MCF 10A (cell line): ENCODE measurements at regions not wholly inside any gene's neighbourhood (a gene's known extent, or its start where the extent isn't known, plus 50 kb on each side); places are given as distances from the start of the nearest gene placed in this dataset.
A peak's percentile ranks its signal among the peaks of the same experiment; 100 is the strongest.
"Not testable (repeated sequence)": the region's sequence is repeated elsewhere in the genome, so short reads cannot be mapped to it uniquely, and the experiment has no call there.

Experiments used
- BruUV-seq: library from RNA; stranded (reverse); fragments of 400-500 nt; replicated peaks from 2 replicates; lab custom pipeline; 2021; lab: Mats Ljungman, UMichigan
- CTCF ChIA-PET: fragments of 300-600 bp; sonication (Branson Sonifier 250); formaldehyde crosslinking; extraction: SDS; loops from one replicate; lab custom pipeline; 2021; ENCODE audit warnings: antibody characterized with exemption, inconsistent platforms; lab: Yijun Ruan, JAX
- POLR2A ChIA-PET: fragments of 300-600, 350-650 bp; sonication (Branson Sonifier 250); formaldehyde crosslinking; extraction: SDS; loops from one replicate; lab custom pipeline; 2020; ENCODE audit warnings: antibody characterized with exemption, inconsistent platforms; lab: Yijun Ruan, JAX
- DNase-seq: peaks from one replicate; pipeline ENCODE4 v3.0.0-alpha.2; 2018; ENCODE audit not compliant: unreplicated experiment
- H3K27ac Mint-ChIP-seq: one replicate; pipeline ENCODE4 v1.8.0; 2022; ENCODE audit warnings: mild to moderate bottlenecking, low read depth, mixed read lengths; ENCODE audit not compliant: unreplicated experiment
- H3K27me3 Mint-ChIP-seq: one replicate; pipeline ENCODE4 v1.8.0; 2022; ENCODE audit warnings: mixed read lengths; ENCODE audit not compliant: insufficient read depth, unreplicated experiment
- H3K36me3 Mint-ChIP-seq: one replicate; pipeline ENCODE4 v1.8.0; 2022; ENCODE audit warnings: mild to moderate bottlenecking, moderate library complexity, mixed read lengths; ENCODE audit not compliant: insufficient read depth, unreplicated experiment
- H3K4me1 Mint-ChIP-seq: one replicate; pipeline ENCODE4 v1.8.0; 2022; ENCODE audit warnings: mixed read lengths; ENCODE audit not compliant: insufficient read depth, unreplicated experiment
- H3K4me3 Mint-ChIP-seq: one replicate; pipeline ENCODE4 v1.8.0; 2022; ENCODE audit warnings: mild to moderate bottlenecking, moderate library complexity, mixed read lengths; ENCODE audit not compliant: unreplicated experiment
- H3K9me3 Mint-ChIP-seq: one replicate; pipeline ENCODE4 v1.8.0; 2022; ENCODE audit warnings: mixed read lengths; ENCODE audit not compliant: unreplicated experiment
- intact Hi-C: fragments of 100-400 bp; cut with micrococcal nuclease; formaldehyde crosslinking; loops from 2 replicates; pipeline ENCODE4 v1.14.1; 2022
- TF ChIP-seq, protein P1 (sequence below): fragments of 200-600 bp; IDR thresholded peaks from one replicate; pipeline ENCODE4 v1.8.0; 2022; ENCODE audit warnings: antibody characterized with exemption, mild to moderate bottlenecking; ENCODE audit not compliant: unreplicated experiment

DNA sequence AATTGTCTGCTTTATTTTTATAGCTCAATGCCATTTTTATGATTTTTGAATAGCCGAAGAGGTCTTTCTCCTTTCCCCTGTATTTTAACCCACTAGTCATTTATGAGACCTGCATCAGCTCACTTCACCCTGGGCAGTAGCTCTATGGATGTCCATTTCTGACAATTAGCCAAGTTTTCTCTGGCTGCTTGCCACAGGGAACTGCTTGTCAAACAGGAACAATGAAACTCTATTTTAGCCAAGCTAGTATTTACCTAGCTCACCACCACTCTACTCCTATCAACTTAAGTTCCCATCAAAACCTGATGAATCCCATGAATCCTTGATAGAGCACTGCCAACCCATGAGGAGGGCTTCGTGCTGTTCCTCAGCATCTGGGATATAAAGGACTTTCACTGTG lies 406.7 kb downstream of the RWDD3 start:
- no peaks in the 10 kb centered on the region for H3K27me3 Mint-ChIP-seq
- DNase-seq: peak; percentile 64
- TF ChIP-seq, protein P1, sequence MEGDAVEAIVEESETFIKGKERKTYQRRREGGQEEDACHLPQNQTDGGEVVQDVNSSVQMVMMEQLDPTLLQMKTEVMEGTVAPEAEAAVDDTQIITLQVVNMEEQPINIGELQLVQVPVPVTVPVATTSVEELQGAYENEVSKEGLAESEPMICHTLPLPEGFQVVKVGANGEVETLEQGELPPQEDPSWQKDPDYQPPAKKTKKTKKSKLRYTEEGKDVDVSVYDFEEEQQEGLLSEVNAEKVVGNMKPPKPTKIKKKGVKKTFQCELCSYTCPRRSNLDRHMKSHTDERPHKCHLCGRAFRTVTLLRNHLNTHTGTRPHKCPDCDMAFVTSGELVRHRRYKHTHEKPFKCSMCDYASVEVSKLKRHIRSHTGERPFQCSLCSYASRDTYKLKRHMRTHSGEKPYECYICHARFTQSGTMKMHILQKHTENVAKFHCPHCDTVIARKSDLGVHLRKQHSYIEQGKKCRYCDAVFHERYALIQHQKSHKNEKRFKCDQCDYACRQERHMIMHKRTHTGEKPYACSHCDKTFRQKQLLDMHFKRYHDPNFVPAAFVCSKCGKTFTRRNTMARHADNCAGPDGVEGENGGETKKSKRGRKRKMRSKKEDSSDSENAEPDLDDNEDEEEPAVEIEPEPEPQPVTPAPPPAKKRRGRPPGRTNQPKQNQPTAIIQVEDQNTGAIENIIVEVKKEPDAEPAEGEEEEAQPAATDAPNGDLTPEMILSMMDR: no peak
- CTCF ChIA-PET: interaction anchor here (0.7 kb wide), 2 partner anchors 210 to 259 kb away, joined by 3 read pairs; no protein-coding TSS in a partner anchor
- no peaks in the 10 kb centered on the region for H3K9me3 Mint-ChIP-seq
- POLR2A ChIA-PET: interaction anchor here (1.2 kb wide), 1 partner anchor 10 kb away, joined by 5 read pairs; no protein-coding TSS in a partner anchor
- intact Hi-C loops: no loop called here
- no TSS peak for BruUV-seq
- no peak overlapping the region for H3K4me3 Mint-ChIP-seq
- no peak overlapping the region for H3K27ac Mint-ChIP-seq
- peaks cover 9% of the 10 kb centered on the region for H3K4me1 Mint-ChIP-seq
- peaks cover 6% of the 10 kb centered on the region for H3K36me3 Mint-ChIP-seq

DNA sequence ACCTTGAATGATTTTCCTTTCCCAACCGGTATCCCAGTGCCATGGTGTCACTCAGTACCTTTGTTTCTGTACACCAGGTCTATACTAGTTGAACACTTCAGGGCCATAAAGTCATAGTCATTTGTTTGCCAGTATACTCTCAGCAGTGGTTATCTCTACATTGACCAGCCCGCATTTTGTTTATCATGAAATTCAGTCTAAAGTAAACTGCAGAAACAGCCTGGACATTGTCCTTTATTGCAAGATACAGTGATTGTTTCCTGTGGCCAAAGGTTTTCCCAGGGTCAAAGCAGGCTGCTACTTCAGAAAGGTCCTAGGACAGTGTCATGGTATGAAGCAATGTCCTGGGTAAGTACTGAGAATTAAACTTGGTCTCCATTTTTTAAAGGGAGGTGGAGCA lies 407.4 kb downstream of the RWDD3 start:
- ChIA-PET POLR2A (no interaction called here), CTCF (no interaction called here)
- BruUV-seq: no TSS peak
- no peaks in the 10 kb centered on the region for H3K27me3 Mint-ChIP-seq
- no peak for DNase-seq
- intact Hi-C loops: no loop called here
- H3K4me3 Mint-ChIP-seq: no peak overlapping the region
- no peaks in the 10 kb centered on the region for H3K9me3 Mint-ChIP-seq
- TF ChIP-seq, protein P1: no peak
- no peak overlapping the region for H3K27ac Mint-ChIP-seq
- peaks cover 9% of the 10 kb centered on the region for H3K4me1 Mint-ChIP-seq
- H3K36me3 Mint-ChIP-seq: peaks cover 2% of the 10 kb centered on the region

DNA sequence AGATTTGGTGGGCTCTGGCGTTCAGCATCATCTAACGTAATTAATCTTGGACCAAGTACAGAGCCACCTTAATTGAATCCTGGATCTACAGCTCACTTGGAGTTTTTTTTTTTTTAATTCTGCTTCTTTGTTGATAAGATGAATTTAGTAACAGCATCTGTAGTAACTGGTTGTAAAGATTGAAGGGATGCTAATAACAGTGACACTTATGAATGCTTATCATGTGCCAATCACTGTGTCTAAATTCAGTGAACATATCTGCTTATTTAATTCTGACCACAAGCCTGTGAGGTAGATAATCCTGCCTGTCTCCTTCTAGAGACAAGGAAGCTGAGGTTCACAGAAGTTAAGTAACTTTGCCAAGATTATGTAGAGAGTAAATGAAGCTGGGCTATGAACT lies 408.0 kb downstream of the RWDD3 start:
- no TSS peak for BruUV-seq
- Mint-ChIP-seq H3K27me3 (no peaks in the 10 kb centered on the region), H3K4me1 (peaks cover 9% of the 10 kb centered on the region), H3K27ac (no peak overlapping the region), H3K9me3 (peaks cover 5% of the 10 kb centered on the region), H3K4me3 (no peak overlapping the region), H3K36me3 (no peaks in the 10 kb centered on the region)
- DNase-seq: no peak
- ChIA-PET POLR2A (no interaction called here), CTCF (no interaction called here)
- intact Hi-C loops: no loop called here
- TF ChIP-seq, protein P1: no peak

DNA sequence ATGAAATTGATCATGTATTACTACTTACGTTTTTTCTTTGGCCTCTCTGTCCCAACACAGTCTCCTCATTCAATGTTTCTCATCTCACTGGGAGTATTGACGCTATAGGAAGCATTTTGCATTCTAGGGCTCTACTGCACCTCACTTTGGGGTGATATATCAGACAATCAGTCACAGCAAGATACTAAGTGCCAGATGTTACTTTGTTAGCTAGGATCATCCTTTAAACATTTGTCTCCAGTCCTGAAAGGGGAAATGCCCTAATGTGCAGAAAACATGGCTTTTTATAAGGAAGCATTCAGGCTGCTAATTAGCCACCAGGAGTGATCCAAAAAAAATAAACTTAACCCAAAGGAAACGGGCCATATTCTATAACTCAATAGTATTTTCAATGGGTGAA lies 409.1 kb downstream of the RWDD3 start:
- Mint-ChIP-seq H3K4me3 (no peak overlapping the region), H3K27ac (no peak overlapping the region), H3K4me1 (peaks cover 9% of the 10 kb centered on the region), H3K36me3 (no peaks in the 10 kb centered on the region), H3K27me3 (no peaks in the 10 kb centered on the region), H3K9me3 (peaks cover 5% of the 10 kb centered on the region)
- ChIA-PET CTCF (interaction anchor here (1.0 kb wide), 1 partner anchor 30 kb away, joined by 4 read pairs; no protein-coding TSS in a partner anchor), POLR2A (no interaction called here)
- TF ChIP-seq, protein P1: no peak
- no peak for DNase-seq
- intact Hi-C loops: no loop called here
- no TSS peak for BruUV-seq

DNA sequence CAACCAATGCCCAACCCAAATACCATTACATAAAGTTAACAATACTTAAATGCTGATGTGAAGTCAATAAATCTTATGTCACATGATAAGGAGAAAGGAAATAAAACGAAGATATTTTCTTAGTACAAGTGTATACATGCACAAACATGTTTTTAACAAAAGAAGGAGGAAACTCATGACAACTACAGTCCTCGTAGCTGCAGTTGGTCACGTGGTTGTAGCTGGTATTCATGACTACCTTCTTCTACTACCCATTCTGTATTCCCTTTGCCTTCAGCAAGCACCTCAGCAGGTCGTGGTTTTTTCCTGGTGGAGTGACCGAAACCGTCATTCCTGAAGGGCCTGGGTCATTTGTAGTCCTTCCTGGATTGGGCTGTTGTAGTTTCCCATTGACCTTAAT lies 411.1 kb downstream of the RWDD3 start:
- BruUV-seq, H3K27ac Mint-ChIP-seq, POLR2A ChIA-PET, DNase-seq, H3K4me3 Mint-ChIP-seq, H3K27me3 Mint-ChIP-seq, H3K4me1 Mint-ChIP-seq, H3K36me3 Mint-ChIP-seq, H3K9me3 Mint-ChIP-seq, CTCF ChIA-PET, intact Hi-C loops: not testable (repeated sequence)
